Osteoblast (primary cell): ENCODE measurements at regions not wholly inside any gene's neighbourhood (a gene's known extent, or its start where the extent isn't known, plus 50 kb on each side); places are given as distances from the start of the nearest gene placed in this dataset.

Source experiments
- DNase-seq: peaks from one replicate; pipeline ENCODE4 v3.0.0; 2011; ENCODE audit warnings: low spot score, mixed read lengths; ENCODE audit not compliant: insufficient read length; ENCODE audit errors: missing footprints
- H2AFZ ChIP-seq: 2 replicates; pipeline ENCODE4 v1.6.0; 2011; ENCODE audit warnings: mild to moderate bottlenecking, low read length
- H3K27ac ChIP-seq: 2 replicates; pipeline ENCODE4 v1.5.1; 2011; ENCODE audit warnings: mild to moderate bottlenecking, low read depth, low read length, moderate library complexity
- H3K27me3 ChIP-seq: 2 replicates; pipeline ENCODE4 v1.6.0; 2012; ENCODE audit warnings: mild to moderate bottlenecking, control low read depth, inconsistent platforms, low read length, moderate library complexity; ENCODE audit not compliant: insufficient read depth
- H3K36me3 ChIP-seq: 2 replicates; pipeline ENCODE4 v1.5.1; 2011; ENCODE audit warnings: mild to moderate bottlenecking, low read length, control low read depth, moderate library complexity; ENCODE audit not compliant: insufficient read depth
- H3K4me1 ChIP-seq: 2 replicates; pipeline ENCODE4 v1.5.1; 2011; ENCODE audit warnings: mild to moderate bottlenecking, low read length, control low read depth, moderate library complexity; ENCODE audit not compliant: insufficient read depth
- H3K4me2 ChIP-seq: 2 replicates; pipeline ENCODE4 v1.6.0; 2011; ENCODE audit warnings: mild to moderate bottlenecking, low read length; ENCODE audit not compliant: insufficient read depth
- H3K4me3 ChIP-seq: fragments of 200-600 bp; sonication (generic); 3 replicates; pipeline ENCODE4 v1.5.1; 2012; ENCODE audit warnings: mild to moderate bottlenecking, low read length, inconsistent platforms; ENCODE audit not compliant: insufficient read depth
- H3K79me2 ChIP-seq: 2 replicates; pipeline ENCODE4 v1.6.0; 2012; ENCODE audit warnings: mild to moderate bottlenecking, low read length, control low read depth, inconsistent platforms; ENCODE audit not compliant: insufficient read depth
- H3K9me3 ChIP-seq: 2 replicates; pipeline ENCODE4 v1.5.1; 2011; ENCODE audit warnings: low read depth, low read length, control low read depth
- H4K20me1 ChIP-seq: 2 replicates; pipeline ENCODE4 v1.6.0; 2012; ENCODE audit warnings: mild to moderate bottlenecking, low read length, control low read depth; ENCODE audit not compliant: insufficient read depth
- TF ChIP-seq, protein P1 (sequence below): IDR thresholded peaks from 2 replicates; pipeline ENCODE4 v1.5.1; 2011; ENCODE audit warnings: mild to moderate bottlenecking, low read depth, low read length, moderate library complexity; ENCODE audit errors: extremely low read depth

DNA sequence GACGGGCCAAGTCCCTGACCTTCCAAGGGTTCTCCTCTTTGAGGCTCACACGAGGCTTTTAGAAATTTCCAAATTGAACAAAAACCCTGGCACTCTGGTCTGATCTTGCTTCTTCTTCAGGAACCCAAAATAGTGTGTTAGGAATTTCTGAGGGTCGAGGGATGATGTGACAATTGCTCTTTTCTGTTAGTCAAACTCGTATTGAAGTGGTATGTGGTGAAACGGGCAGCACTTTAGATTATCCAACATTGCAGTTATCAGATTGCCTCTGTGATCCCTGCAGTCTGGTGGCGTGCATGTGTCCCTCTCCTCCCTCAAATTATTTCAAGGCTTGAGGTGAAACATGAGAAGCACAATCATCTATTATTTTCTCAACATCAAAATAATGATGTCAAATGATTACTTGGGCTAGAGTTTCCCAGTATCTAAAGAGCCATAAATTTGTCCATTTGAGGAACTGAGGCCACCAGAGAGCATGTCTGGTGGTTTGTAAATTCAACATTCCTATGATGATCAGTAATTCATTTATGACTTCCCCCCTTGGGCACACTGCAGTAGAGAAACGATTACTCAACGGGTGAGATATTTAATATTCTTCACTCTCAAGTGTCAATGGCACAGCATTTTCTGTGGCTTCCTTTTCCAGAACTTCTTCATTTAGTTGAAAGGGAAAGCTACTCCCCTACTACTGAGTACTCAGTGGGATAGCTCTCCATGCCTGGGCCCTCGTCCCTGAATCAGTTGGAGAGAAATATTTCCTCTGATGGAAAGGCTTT is 308.6 kb upstream of the MAP3K7 start:
- no peaks in the 10 kb centered on the region for H3K9me3 ChIP-seq
- TF ChIP-seq, protein P1, sequence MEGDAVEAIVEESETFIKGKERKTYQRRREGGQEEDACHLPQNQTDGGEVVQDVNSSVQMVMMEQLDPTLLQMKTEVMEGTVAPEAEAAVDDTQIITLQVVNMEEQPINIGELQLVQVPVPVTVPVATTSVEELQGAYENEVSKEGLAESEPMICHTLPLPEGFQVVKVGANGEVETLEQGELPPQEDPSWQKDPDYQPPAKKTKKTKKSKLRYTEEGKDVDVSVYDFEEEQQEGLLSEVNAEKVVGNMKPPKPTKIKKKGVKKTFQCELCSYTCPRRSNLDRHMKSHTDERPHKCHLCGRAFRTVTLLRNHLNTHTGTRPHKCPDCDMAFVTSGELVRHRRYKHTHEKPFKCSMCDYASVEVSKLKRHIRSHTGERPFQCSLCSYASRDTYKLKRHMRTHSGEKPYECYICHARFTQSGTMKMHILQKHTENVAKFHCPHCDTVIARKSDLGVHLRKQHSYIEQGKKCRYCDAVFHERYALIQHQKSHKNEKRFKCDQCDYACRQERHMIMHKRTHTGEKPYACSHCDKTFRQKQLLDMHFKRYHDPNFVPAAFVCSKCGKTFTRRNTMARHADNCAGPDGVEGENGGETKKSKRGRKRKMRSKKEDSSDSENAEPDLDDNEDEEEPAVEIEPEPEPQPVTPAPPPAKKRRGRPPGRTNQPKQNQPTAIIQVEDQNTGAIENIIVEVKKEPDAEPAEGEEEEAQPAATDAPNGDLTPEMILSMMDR: no peak
- no peak overlapping the region for H2AFZ ChIP-seq
- no peak overlapping the region for H3K4me3 ChIP-seq
- H3K4me2 ChIP-seq: no peak overlapping the region
- H3K79me2 ChIP-seq: no peaks in the 10 kb centered on the region
- DNase-seq: no peak
- H3K27ac ChIP-seq: no peak overlapping the region
- no peaks in the 10 kb centered on the region for H4K20me1 ChIP-seq
- H3K4me1 ChIP-seq: no peaks in the 10 kb centered on the region
- H3K36me3 ChIP-seq: no peaks in the 10 kb centered on the region
- H3K27me3 ChIP-seq: no peaks in the 10 kb centered on the region

DNA sequence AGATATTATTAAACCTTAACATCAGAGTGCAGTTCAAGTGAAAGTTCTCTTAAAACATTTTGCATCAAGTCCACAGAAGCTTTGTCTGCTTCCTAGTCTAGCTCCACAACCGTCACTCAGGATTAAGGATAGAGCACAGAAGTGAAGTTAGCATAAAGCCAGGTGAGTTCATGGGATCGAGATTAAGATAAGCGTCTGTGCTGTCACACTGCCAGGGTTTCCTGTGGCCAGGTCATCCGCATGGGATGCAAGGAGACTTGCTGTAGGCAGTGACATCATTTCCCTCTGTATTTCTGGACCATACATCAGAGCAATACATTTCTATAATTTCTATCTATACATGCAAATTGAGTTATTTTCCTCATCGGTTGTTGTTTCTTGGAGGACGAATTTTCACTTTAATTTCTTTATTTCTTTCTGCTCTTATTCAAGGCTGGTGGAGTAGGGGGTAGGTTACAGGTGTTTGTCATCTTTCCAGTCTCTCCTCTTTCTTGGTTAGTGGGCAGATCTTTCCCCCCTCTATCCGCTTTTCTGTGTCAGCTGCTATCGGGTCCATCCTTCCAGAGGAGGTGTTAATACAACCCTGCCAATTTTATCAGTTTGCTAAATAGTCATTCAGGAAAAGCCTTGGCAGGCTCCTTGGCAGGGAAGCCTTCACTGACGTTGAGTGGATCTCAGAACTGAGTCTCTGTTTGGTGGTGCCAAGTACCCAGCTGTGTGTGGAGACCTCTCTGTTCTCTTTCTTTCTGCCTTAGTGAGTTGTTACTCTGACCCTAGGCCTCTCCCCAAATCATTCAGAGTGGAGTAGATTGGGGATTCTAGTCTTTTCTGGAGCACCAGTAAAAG is 307.6 kb upstream of the MAP3K7 start:
- no peak overlapping the region for H3K4me3 ChIP-seq
- no peaks in the 10 kb centered on the region for H3K4me1 ChIP-seq
- H2AFZ ChIP-seq: no peak overlapping the region
- no peaks in the 10 kb centered on the region for H3K36me3 ChIP-seq
- H4K20me1 ChIP-seq: no peaks in the 10 kb centered on the region
- H3K27me3 ChIP-seq: no peaks in the 10 kb centered on the region
- DNase-seq: no peak
- TF ChIP-seq, protein P1: no peak
- no peaks in the 10 kb centered on the region for H3K9me3 ChIP-seq
- H3K4me2 ChIP-seq: no peak overlapping the region
- no peak overlapping the region for H3K27ac ChIP-seq
- no peaks in the 10 kb centered on the region for H3K79me2 ChIP-seq

DNA sequence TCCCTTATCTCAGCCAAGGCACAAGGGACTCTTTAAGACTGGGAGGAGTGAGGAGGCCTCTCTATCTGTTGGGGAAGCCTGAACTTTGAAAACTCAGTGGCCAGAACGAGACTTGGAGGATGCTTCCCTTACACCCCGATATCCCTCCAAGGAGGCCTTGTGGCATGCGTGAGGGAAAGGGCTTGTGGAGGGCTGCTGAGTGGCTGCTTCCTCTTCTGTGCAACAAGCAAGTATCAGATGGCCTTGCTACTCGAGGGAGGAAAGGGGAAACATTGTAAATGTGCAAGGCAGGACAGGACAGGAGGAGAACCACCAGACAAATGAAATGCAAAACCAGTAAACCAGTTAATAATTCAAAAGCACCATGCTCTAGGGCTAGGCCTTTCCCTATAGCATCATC is 306.5 kb upstream of the MAP3K7 start:
- Histone ChIP-seq H3K4me1 (no peaks in the 10 kb centered on the region), H2AFZ (no peak overlapping the region), H3K4me3 (no peak overlapping the region), H3K9me3 (no peaks in the 10 kb centered on the region), H3K36me3 (no peaks in the 10 kb centered on the region), H3K4me2 (no peak overlapping the region), H3K27ac (no peak overlapping the region), H3K79me2 (no peaks in the 10 kb centered on the region), H4K20me1 (no peaks in the 10 kb centered on the region), H3K27me3 (no peaks in the 10 kb centered on the region)
- no peak for DNase-seq
- TF ChIP-seq, protein P1: no peak

DNA sequence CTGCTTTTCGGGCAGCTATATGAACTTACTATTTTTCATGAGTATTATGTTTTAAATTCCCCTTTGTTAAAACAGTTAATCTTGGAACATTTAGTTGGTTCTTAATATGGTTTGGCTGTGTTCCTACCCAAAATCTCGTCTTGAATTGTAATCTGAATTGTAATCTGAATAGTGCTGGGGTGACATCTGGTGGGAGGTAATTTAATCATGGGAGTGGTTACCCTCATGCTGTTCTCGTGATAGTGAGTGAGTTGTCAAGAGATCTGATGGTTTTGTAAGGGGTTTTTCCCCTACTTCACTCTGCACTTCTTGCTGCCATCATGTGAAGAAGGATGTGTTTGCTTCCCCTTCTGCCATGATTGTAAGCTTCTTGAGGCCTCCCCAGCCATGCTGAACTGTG is 305.4 kb upstream of the MAP3K7 start:
- no peaks in the 10 kb centered on the region for H3K9me3 ChIP-seq
- no peak overlapping the region for H3K27ac ChIP-seq
- no peak for DNase-seq
- no peaks in the 10 kb centered on the region for H3K27me3 ChIP-seq
- no peak overlapping the region for H3K4me2 ChIP-seq
- TF ChIP-seq, protein P1: no peak
- no peaks in the 10 kb centered on the region for H3K36me3 ChIP-seq
- no peak overlapping the region for H3K4me3 ChIP-seq
- H4K20me1 ChIP-seq: no peaks in the 10 kb centered on the region
- H3K79me2 ChIP-seq: no peaks in the 10 kb centered on the region
- H3K4me1 ChIP-seq: no peaks in the 10 kb centered on the region
- no peak overlapping the region for H2AFZ ChIP-seq
